Calu3 (cell line): ENCODE measurements at regions not wholly inside any gene's neighbourhood (a gene's known extent, or its start where the extent isn't known, plus 50 kb on each side); places are given as distances from the start of the nearest gene placed in this dataset.
"Not testable (repeated sequence)": the region's sequence is repeated elsewhere in the genome, so short reads cannot be mapped to it uniquely, and the experiment has no call there.

Experiments
- BruUV-seq: library from RNA; stranded (reverse); fragments of 400-500 nt; replicated peaks from 2 replicates; lab custom pipeline; 2021; lab: Mats Ljungman, UMichigan
- CTCF ChIA-PET: fragments of 300-600 bp; sonication (Branson Sonifier 250); formaldehyde crosslinking; loops from one replicate; lab custom pipeline; 2022; ENCODE audit warnings: antibody characterized with exemption; lab: Charles Lee
- DNase-seq: peaks from one replicate; pipeline ENCODE4 v3.0.0; 2022
- H3K27ac Mint-ChIP-seq: one replicate; pipeline ENCODE4 v1.8.0; 2022; ENCODE audit warnings: mixed read lengths; ENCODE audit not compliant: unreplicated experiment
- H3K27me3 Mint-ChIP-seq: one replicate; pipeline ENCODE4 v1.8.0; 2022; ENCODE audit warnings: mixed read lengths; ENCODE audit not compliant: unreplicated experiment
- H3K36me3 Mint-ChIP-seq: one replicate; pipeline ENCODE4 v1.8.0; 2022; ENCODE audit warnings: mild to moderate bottlenecking, moderate library complexity, mixed read lengths; ENCODE audit not compliant: insufficient read depth, unreplicated experiment
- H3K4me1 Mint-ChIP-seq: one replicate; pipeline ENCODE4 v1.8.0; 2022; ENCODE audit warnings: mild to moderate bottlenecking, low read depth, mixed read lengths; ENCODE audit not compliant: unreplicated experiment
- H3K4me3 Mint-ChIP-seq: one replicate; pipeline ENCODE4 v1.8.0; 2022; ENCODE audit warnings: mild to moderate bottlenecking, low read depth, moderate library complexity, mixed read lengths; ENCODE audit not compliant: unreplicated experiment
- H3K9me3 Mint-ChIP-seq: one replicate; pipeline ENCODE4 v1.8.0; 2022; ENCODE audit warnings: low read depth, mixed read lengths; ENCODE audit not compliant: unreplicated experiment
- intact Hi-C: fragments of 100-400 bp; cut with micrococcal nuclease; formaldehyde crosslinking; loops from one replicate; pipeline ENCODE4 v1.10.0; 2022; ENCODE audit not compliant: unreplicated experiment
- TF ChIP-seq, protein P1 (sequence below): fragments of 200-600 bp; IDR thresholded peaks from one replicate; pipeline ENCODE4 v1.8.0; 2022; ENCODE audit warnings: antibody characterized with exemption; ENCODE audit not compliant: unreplicated experiment

DNA sequence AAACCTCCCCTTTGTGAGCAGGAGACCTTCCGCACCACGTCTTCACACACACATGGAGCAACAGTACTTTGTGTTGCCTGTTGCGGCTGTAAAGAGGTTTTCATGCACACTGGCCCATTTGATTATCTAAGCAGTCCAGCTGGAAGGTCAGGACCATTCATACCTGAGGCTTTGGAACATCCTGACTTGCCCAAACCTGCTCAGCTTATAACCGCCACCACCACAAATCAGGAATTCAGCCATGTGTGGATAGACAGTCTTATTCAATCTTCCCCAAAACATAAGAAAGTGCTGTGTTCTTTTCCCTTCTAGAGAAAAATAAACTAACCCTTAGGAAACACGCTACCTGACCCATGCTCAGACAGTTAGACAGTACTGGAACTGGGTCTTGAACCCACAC, 81.6 kb upstream of the XYLT1 start:
- DNase-seq: no peak
- Mint-ChIP-seq H3K27ac (no peak overlapping the region), H3K36me3 (no peaks in the 10 kb centered on the region), H3K9me3 (peaks cover 4% of the 10 kb centered on the region), H3K4me3 (no peak overlapping the region), H3K27me3 (no peaks in the 10 kb centered on the region), H3K4me1 (no peaks in the 10 kb centered on the region)
- BruUV-seq: no TSS peak
- CTCF ChIA-PET: no interaction called here
- TF ChIP-seq, protein P1, sequence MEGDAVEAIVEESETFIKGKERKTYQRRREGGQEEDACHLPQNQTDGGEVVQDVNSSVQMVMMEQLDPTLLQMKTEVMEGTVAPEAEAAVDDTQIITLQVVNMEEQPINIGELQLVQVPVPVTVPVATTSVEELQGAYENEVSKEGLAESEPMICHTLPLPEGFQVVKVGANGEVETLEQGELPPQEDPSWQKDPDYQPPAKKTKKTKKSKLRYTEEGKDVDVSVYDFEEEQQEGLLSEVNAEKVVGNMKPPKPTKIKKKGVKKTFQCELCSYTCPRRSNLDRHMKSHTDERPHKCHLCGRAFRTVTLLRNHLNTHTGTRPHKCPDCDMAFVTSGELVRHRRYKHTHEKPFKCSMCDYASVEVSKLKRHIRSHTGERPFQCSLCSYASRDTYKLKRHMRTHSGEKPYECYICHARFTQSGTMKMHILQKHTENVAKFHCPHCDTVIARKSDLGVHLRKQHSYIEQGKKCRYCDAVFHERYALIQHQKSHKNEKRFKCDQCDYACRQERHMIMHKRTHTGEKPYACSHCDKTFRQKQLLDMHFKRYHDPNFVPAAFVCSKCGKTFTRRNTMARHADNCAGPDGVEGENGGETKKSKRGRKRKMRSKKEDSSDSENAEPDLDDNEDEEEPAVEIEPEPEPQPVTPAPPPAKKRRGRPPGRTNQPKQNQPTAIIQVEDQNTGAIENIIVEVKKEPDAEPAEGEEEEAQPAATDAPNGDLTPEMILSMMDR: no peak
- intact Hi-C loops: no loop called here

DNA sequence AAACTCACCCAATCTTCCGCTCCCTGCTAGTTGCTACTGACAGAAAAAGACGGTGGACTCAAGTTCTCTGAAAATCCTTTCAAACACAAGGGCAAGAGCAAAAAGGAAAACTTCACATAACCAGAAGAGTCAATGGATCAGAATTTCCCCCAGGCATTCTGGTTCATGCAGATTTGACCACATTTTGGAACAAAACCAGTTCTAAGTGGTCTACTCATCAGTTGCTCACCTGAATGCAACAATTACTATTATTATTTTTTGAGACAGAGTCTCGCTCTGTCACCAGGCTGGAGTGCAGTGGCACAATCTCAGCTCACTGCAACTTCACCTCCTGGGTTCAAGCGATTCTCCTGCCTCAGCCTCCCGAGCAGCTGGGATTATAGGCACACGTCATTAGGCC, 80.9 kb upstream of the XYLT1 start:
- CTCF ChIA-PET, BruUV-seq, intact Hi-C loops, DNase-seq, H3K4me3 Mint-ChIP-seq, H3K4me1 Mint-ChIP-seq, H3K36me3 Mint-ChIP-seq, H3K27ac Mint-ChIP-seq, H3K9me3 Mint-ChIP-seq, H3K27me3 Mint-ChIP-seq: not testable (repeated sequence)

DNA sequence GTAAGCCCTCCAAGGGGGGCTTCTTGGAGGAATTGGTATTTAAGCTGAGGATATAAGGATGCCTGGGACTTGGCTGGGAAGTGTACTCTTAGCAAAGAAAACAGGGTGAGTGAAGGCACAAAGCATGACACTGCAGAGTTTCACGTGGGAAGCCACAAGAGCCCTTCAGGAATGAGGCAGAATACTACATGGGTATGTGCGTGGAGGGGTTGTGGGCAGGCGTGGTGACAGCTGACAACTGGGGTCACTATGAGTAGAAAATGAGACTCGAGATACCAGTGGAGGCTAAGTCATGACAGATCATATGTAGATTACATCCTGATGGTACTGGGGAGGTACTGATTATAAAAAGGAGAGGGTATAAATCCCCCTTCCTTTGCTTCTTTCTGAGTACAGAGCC, 78.1 kb upstream of the XYLT1 start:
- peaks cover 10% of the 10 kb centered on the region for H3K9me3 Mint-ChIP-seq
- no peak overlapping the region for H3K27ac Mint-ChIP-seq
- no peaks in the 10 kb centered on the region for H3K4me1 Mint-ChIP-seq
- CTCF ChIA-PET: no interaction called here
- intact Hi-C loops: no loop called here
- no peak overlapping the region for H3K4me3 Mint-ChIP-seq
- BruUV-seq: no TSS peak
- H3K27me3 Mint-ChIP-seq: no peaks in the 10 kb centered on the region
- no peak for DNase-seq
- H3K36me3 Mint-ChIP-seq: no peaks in the 10 kb centered on the region
- TF ChIP-seq, protein P1: no peak

DNA sequence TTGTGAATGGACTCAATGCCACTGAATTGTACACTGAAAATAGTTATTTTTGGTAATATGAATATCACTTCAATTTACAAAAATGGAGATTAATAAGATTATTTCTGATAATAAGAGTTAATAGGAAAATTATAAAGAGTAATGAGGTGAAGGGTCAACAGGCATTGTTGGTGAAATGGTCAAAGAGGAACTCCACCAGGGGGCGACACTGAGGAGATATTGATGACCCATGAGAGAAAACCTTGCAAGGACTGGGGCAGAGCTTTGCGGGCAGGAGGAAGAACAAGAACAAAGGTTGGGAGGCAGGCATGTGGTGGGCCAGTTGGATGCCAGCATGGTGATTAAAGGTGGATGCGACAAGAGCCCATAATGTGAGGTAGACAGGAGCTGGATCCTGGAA, 74.0 kb upstream of the XYLT1 start:
- no peak overlapping the region for H3K4me3 Mint-ChIP-seq
- peaks cover 10% of the 10 kb centered on the region for H3K9me3 Mint-ChIP-seq
- TF ChIP-seq, protein P1: peak; percentile 49
- DNase-seq: no peak
- intact Hi-C loops: no loop called here
- BruUV-seq: no TSS peak
- no peaks in the 10 kb centered on the region for H3K4me1 Mint-ChIP-seq
- peaks cover 5% of the 10 kb centered on the region for H3K27me3 Mint-ChIP-seq
- H3K27ac Mint-ChIP-seq: no peak overlapping the region
- CTCF ChIA-PET: interaction anchor here (0.6 kb wide), 1 partner anchor 682 kb away, joined by 4 read pairs; no protein-coding TSS in a partner anchor
- no peaks in the 10 kb centered on the region for H3K36me3 Mint-ChIP-seq

DNA sequence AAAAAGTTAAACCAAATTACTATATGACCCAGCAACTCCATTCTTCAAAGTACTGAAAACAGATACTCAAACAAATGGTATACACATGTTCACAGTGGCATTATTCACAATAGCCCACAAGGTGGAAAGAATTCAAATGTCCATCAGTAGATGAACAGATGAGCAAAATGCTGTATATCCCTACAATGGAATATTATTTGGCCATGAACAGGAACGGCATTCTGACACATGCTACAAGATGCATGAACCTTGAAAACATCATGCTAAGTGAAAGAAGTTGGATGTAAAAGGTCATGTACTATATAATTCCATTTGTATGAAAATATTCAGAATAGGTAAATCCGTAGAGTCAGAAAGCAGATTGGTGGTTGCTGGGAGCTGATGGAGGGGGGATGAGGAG, 73.5 kb upstream of the XYLT1 start:
- TF ChIP-seq, protein P1: no peak
- no TSS peak for BruUV-seq
- intact Hi-C loops: no loop called here

More for the DNA sequence above, 73.5 kb upstream of the XYLT1 start:
- no peaks in the 10 kb centered on the region for H3K36me3 Mint-ChIP-seq
- DNase-seq: no peak
- no peak overlapping the region for H3K27ac Mint-ChIP-seq
- H3K9me3 Mint-ChIP-seq: peaks cover 10% of the 10 kb centered on the region
- no peaks in the 10 kb centered on the region for H3K4me1 Mint-ChIP-seq
- H3K4me3 Mint-ChIP-seq: no peak overlapping the region
- CTCF ChIA-PET: no interaction called here
- H3K27me3 Mint-ChIP-seq: peaks cover 10% of the 10 kb centered on the region
